DMS153 (cell line): ENCODE measurements at regions not wholly inside any gene's neighbourhood (a gene's known extent, or its start where the extent isn't known, plus 50 kb on each side); places are given as distances from the start of the nearest gene placed in this dataset.
A peak's percentile ranks its signal among the peaks of the same experiment; 100 is the strongest.
"Not testable (repeated sequence)": the region's sequence is repeated elsewhere in the genome, so short reads cannot be mapped to it uniquely, and the experiment has no call there.

Experiments used
- DNase-seq: peaks from one replicate; lab custom pipeline; 2025; lab: John Stamatoyannopoulos, UW

- DNase-seq, result no peak
Observed at GRCh38 chrX:63581906-63582305, 203.1 kb downstream of the ARHGEF9 start.

- DNase-seq, result no peak
Observed at GRCh38 chrX:63581398-63581797, 203.6 kb downstream of the ARHGEF9 start.

GRCh38 chrX:63576533-63576932, 208.5 kb downstream of the ARHGEF9 start:
- no peak for DNase-seq

- DNase-seq, result not testable (repeated sequence)
Observed at GRCh38 chrX:63575700-63576099, 209.3 kb downstream of the ARHGEF9 start.

- DNase-seq, result no peak
Observed at GRCh38 chrX:63566856-63567255, 215.7 kb upstream of the SPIN4 start.

- DNase-seq, result no peak
Observed at GRCh38 chrX:63561425-63561824, 210.3 kb upstream of the SPIN4 start.

GRCh38 chrX:63560601-63561218, 209.6 kb upstream of the SPIN4 start:
- DNase-seq, result peak; percentile 47

- no peak for DNase-seq
Observed at GRCh38 chrX:63551856-63552255, 200.7 kb upstream of the SPIN4 start.

- no peak for DNase-seq
Observed at GRCh38 chrX:63530654-63531053, 179.5 kb upstream of the SPIN4 start.

GRCh38 chrX:63529961-63530360, 178.8 kb upstream of the SPIN4 start:
- DNase-seq, result no peak

- DNase-seq, result no peak
Observed at GRCh38 chrX:63526863-63527262, 175.7 kb upstream of the SPIN4 start.

- DNase-seq, result no peak
Observed at GRCh38 chrX:63525491-63525890, 174.4 kb upstream of the SPIN4 start.

GRCh38 chrX:63519368-63519767, 168.2 kb upstream of the SPIN4 start:
- not testable (repeated sequence) for DNase-seq

GRCh38 chrX:63514569-63515080, 163.5 kb upstream of the SPIN4 start:
- no peak for DNase-seq

- DNase-seq, result no peak
Observed at GRCh38 chrX:63513825-63514568, 162.9 kb upstream of the SPIN4 start.

GRCh38 chrX:63511361-63511760, 160.2 kb upstream of the SPIN4 start:
- DNase-seq, result no peak

- DNase-seq, result no peak
Observed at GRCh38 chrX:63508668-63509067, 157.5 kb upstream of the SPIN4 start.

- no peak for DNase-seq
Observed at GRCh38 chrX:63506320-63506719, 155.2 kb upstream of the SPIN4 start.

GRCh38 chrX:63503541-63503940, 152.4 kb upstream of the SPIN4 start:
- no peak for DNase-seq

GRCh38 chrX:63488546-63489373, 137.6 kb upstream of the SPIN4 start:
- DNase-seq, result no peak

- DNase-seq, result no peak
Observed at GRCh38 chrX:63475200-63475599, 124.1 kb upstream of the SPIN4 start.

GRCh38 chrX:63471004-63471403, 119.9 kb upstream of the SPIN4 start:
- DNase-seq, result no peak

- no peak for DNase-seq
Observed at GRCh38 chrX:63470506-63470905, 119.4 kb upstream of the SPIN4 start.
